ENCODE measurements at regions not wholly inside any gene's neighbourhood (a gene's known extent, or its start where the extent isn't known, plus 50 kb on each side); places are given as distances from the start of the nearest gene placed in this dataset.

GRCh38 chr18:49650426-49650891 is 88.6 kb downstream of the LIPG start:
- Histone ChIP-seq H2AFZ (ENCODE audit: low read depth, low read length) (no peak overlapping the region), H4K20me1 (ENCODE audit: insufficient read depth, low read length) (no peaks in the 10 kb centered on the region), H3K9me3 (ENCODE audit: insufficient read depth, low read length) (no peaks in the 10 kb centered on the region), H3K4me2 (ENCODE audit: low read length) (no peak overlapping the region), H3K4me3 (ENCODE audit: low read length) (no peak overlapping the region), H3K79me2 (ENCODE audit: low read length) (no peaks in the 10 kb centered on the region), H3K27ac (ENCODE audit: low read length) (no peak overlapping the region), H3K27me3 (ENCODE audit: low read depth, low read length) (peaks cover 3% of the 10 kb centered on the region; the same call in 1 of the 2 replicates), H3K36me3 (replicated peaks; ENCODE audit: low read depth, low read length) (no peaks in the 10 kb centered on the region), H3K9ac (ENCODE audit: low read length) (no peak overlapping the region), H3K4me1 (ENCODE audit: low read length) (no peaks in the 10 kb centered on the region)
- TF ChIP-seq EZH2phosphoT487 (IDR thresholded peaks at IDR 0.05; ENCODE audit: low read depth) (no peak), CTCF (IDR thresholded peaks at IDR 0.05; ENCODE audit: low read depth, low read length) (no peak)

- Histone ChIP-seq H3K27ac (ENCODE audit: low read length) (no peak overlapping the region), H3K27me3 (ENCODE audit: low read depth, low read length) (no peaks in the 10 kb centered on the region; the same call in 1 of the 2 replicates), H3K36me3 (replicated peaks; ENCODE audit: low read depth, low read length) (no peaks in the 10 kb centered on the region), H3K4me3 (ENCODE audit: low read length) (no peak overlapping the region), H4K20me1 (ENCODE audit: insufficient read depth, low read length) (no peaks in the 10 kb centered on the region), H2AFZ (ENCODE audit: low read depth, low read length) (no peak overlapping the region), H3K9ac (ENCODE audit: low read length) (no peak overlapping the region), H3K9me3 (ENCODE audit: insufficient read depth, low read length) (no peaks in the 10 kb centered on the region), H3K4me1 (ENCODE audit: low read length) (no peaks in the 10 kb centered on the region), H3K79me2 (ENCODE audit: low read length) (no peaks in the 10 kb centered on the region), H3K4me2 (ENCODE audit: low read length) (no peak overlapping the region)
- TF ChIP-seq CTCF (IDR thresholded peaks at IDR 0.05; ENCODE audit: low read depth, low read length), result peak; percentile 48
- no peak for TF ChIP-seq EZH2phosphoT487 (IDR thresholded peaks at IDR 0.05; ENCODE audit: low read depth)
Measured at GRCh38 chr18:49648811-49649210, 87.0 kb downstream of the LIPG start.
